Ovary (tissue), 7 donors: ENCODE measurements at regions not wholly inside any gene's neighbourhood (a gene's known extent, or its start where the extent isn't known, plus 50 kb on each side); places are given as distances from the start of the nearest gene placed in this dataset.

Source experiments
- DNase-seq, 5 donors: peaks; one replicate each; pipeline ENCODE4 v3.0.0-alpha.2; 2019 to 2020
- H3K27ac ChIP-seq, 2 donors: fragments of 200-600 bp; one replicate each; pipeline versions ENCODE4 v1.5.1 to v1.8.0; 2019 to 2022
- H3K27me3 ChIP-seq: fragments of 200-600 bp; one replicate; pipeline ENCODE4 v1.8.0; 2022
- H3K36me3 ChIP-seq: fragments of 200-600 bp; sonication (generic); one replicate; pipeline ENCODE4 v1.5.1; 2019
- H3K4me1 ChIP-seq: one replicate; pipeline ENCODE4 v1.8.1; 2013; ENCODE audit warnings: mild to moderate bottlenecking, moderate library complexity; ENCODE audit not compliant: insufficient read depth
- H3K4me3 ChIP-seq: fragments of 200-600 bp; sonication (generic); one replicate; pipeline ENCODE4 v1.5.1; 2017
- H3K9me3 ChIP-seq, 2 donors: fragments of 200-600 bp in 1 of 2; sonication (generic) in 1 of 2; one replicate each; pipeline versions ENCODE4 v1.5.1 to v1.8.1; 2013 to 2019; ENCODE audit warnings: mild to moderate bottlenecking in 1 of 2, moderate library complexity in 1 of 2
- CTCF ChIP-seq, 3 donors: fragments of 450-650 bp in 2 of 3; fragments of 200-600 bp in 1 of 3; IDR thresholded peaks; one replicate each; pipeline versions ENCODE4 v1.5.1 to v1.8.0; 2016 to 2022; ENCODE audit warnings: antibody characterized with exemption in 3 of 3, mild to moderate bottlenecking in 1 of 3
- EP300 ChIP-seq: sonication (generic); formaldehyde crosslinking; IDR thresholded peaks from one replicate; pipeline ENCODE4 v1.6.1; 2017; ENCODE audit warnings: antibody characterized with exemption
- POLR2A ChIP-seq: fragments of 450-650 bp; IDR thresholded peaks from one replicate; pipeline ENCODE4 v1.6.1; 2017; ENCODE audit warnings: antibody characterized with exemption, mild to moderate bottlenecking, moderate library complexity
- WGBS, 3 donors: extraction: QIAGEN DNeasy Blood & Tissue Kit in 1 of 3; methylation state at CpG; one replicate each; pipeline versions ENCODE4 v1.1.5 to v1.1.7; 2013 to 2017; 5-methylcytosine and 5-hydroxymethylcytosine counted together
- intact Hi-C, 4 donors: fragments of 100-400 bp; cut with DNase I; formaldehyde crosslinking; loops; one replicate each; pipeline versions ENCODE4 v1.11.0 to v1.15.1; 2022 to 2023
- donor health status: DM: no; HTN: no; CAD: no; lungs with moderate emphysema.
- donor health status: DM: no; HTN: no; CAD: no.
- donor health status: Bipolar disorder and iron deficiency.
- donor health status: DM: no; HTN: no; CAD: no.
- donor health status: DM: yes; HTN: yes; CAD: no.

GRCh38 chr9:89912605-89912953, 307.8 kb downstream of the GADD45G start:
- Histone ChIP-seq H3K4me1 (no peaks in the 10 kb centered on the region), H3K4me3 (no peak overlapping the region), H3K36me3 (no peaks in the 10 kb centered on the region), H3K27me3 (no peaks in the 10 kb centered on the region), H3K27ac (no peak overlapping the region), H3K9me3 (no peaks in the 10 kb centered on the region)
- intact Hi-C loops, result no loop called here
- no peak for DNase-seq
- no peak for TF ChIP-seq EP300
- no peak for TF ChIP-seq CTCF (IDR thresholded peaks at IDR 0.05)
- TF ChIP-seq POLR2A, result no peak
- 96 to 98% (median 96%) methylated on average over 5 of the region's 5 CpGs for WGBS, 3 donors

GRCh38 chr9:89915187-89915586, 310.4 kb downstream of the GADD45G start:
- H3K36me3 ChIP-seq, result no peaks in the 10 kb centered on the region
- WGBS, 3 donors, result 95 to 98% (median 96%) methylated on average over 3 of the region's 3 CpGs
- no peaks in the 10 kb centered on the region for H3K9me3 ChIP-seq
- TF ChIP-seq POLR2A (no peak), CTCF (IDR thresholded peaks at IDR 0.05) (no peak), EP300 (no peak)
- no peaks in the 10 kb centered on the region for H3K4me1 ChIP-seq
- H3K27ac ChIP-seq, result no peak overlapping the region
- H3K4me3 ChIP-seq, result no peak overlapping the region
- H3K27me3 ChIP-seq, result no peaks in the 10 kb centered on the region
- intact Hi-C loops, result no loop called here
- no peak for DNase-seq

- no peaks in the 10 kb centered on the region for H3K36me3 ChIP-seq
- H3K4me3 ChIP-seq, result no peak overlapping the region
- TF ChIP-seq POLR2A, result no peak
- no peak for TF ChIP-seq CTCF (IDR thresholded peaks at IDR 0.05)
- no peak for TF ChIP-seq EP300
- 83 to 89% (median 89%) methylated on average over 6 of the region's 6 CpGs for WGBS, 3 donors
- DNase-seq, result no peak
- no peaks in the 10 kb centered on the region for H3K27me3 ChIP-seq
- H3K9me3 ChIP-seq, result no peaks in the 10 kb centered on the region
- no peaks in the 10 kb centered on the region for H3K4me1 ChIP-seq
- H3K27ac ChIP-seq, result no peak overlapping the region
- intact Hi-C loops, result no loop called here
Observed at GRCh38 chr9:89916001-89916597, 311.3 kb downstream of the GADD45G start.

- H3K27me3 ChIP-seq, result no peaks in the 10 kb centered on the region
- H3K4me1 ChIP-seq, result no peaks in the 10 kb centered on the region
- no peaks in the 10 kb centered on the region for H3K36me3 ChIP-seq
- DNase-seq, result no peak
- intact Hi-C loops, result no loop called here
- no peak overlapping the region for H3K27ac ChIP-seq
- H3K4me3 ChIP-seq, result no peak overlapping the region
- TF ChIP-seq EP300 (no peak), CTCF (IDR thresholded peaks at IDR 0.05) (no peak), POLR2A (no peak)
- 96 to 97% (median 97%) methylated on average over 9 of the region's 9 CpGs for WGBS, 3 donors
- H3K9me3 ChIP-seq, result no peaks in the 10 kb centered on the region
Observed at GRCh38 chr9:89917861-89918260, 313.0 kb downstream of the GADD45G start.
